Mesothelial cell of epicardium (in vitro differentiated cells): ENCODE measurements at regions not wholly inside any gene's neighbourhood (a gene's known extent, or its start where the extent isn't known, plus 50 kb on each side); places are given as distances from the start of the nearest gene placed in this dataset.
"Not testable (repeated sequence)": the region's sequence is repeated elsewhere in the genome, so short reads cannot be mapped to it uniquely, and the experiment has no call there.

ENCODE experiments used
- DNase-seq, 2 experiments: peaks; one replicate each; pipeline ENCODE4 v3.0.0; 2021; ENCODE audit warnings: low spot score in 2 of 2; ENCODE audit not compliant: unreplicated experiment in 2 of 2
- H3K27ac Mint-ChIP-seq: 2 replicates; pipeline ENCODE4 v1.8.0; 2021; ENCODE audit warnings: mixed read lengths
- H3K27me3 Mint-ChIP-seq: 2 replicates; pipeline ENCODE4 v1.8.0; 2021; ENCODE audit warnings: low read depth, mixed read lengths
- H3K36me3 Mint-ChIP-seq: 2 replicates; pipeline ENCODE4 v1.8.0; 2021; ENCODE audit warnings: mixed read lengths
- H3K4me1 Mint-ChIP-seq: 2 replicates; pipeline ENCODE4 v1.8.0; 2021; ENCODE audit warnings: mixed read lengths
- H3K4me3 Mint-ChIP-seq: 2 replicates; pipeline ENCODE4 v1.8.0; 2021; ENCODE audit warnings: mild to moderate bottlenecking, moderate library complexity, mixed read lengths
- H3K9me3 Mint-ChIP-seq: 2 replicates; pipeline ENCODE4 v1.8.0; 2021; ENCODE audit warnings: mixed read lengths
- CTCF ChIP-seq: fragments of 200-600 bp; sonication (generic); IDR thresholded peaks from one replicate; pipeline ENCODE4 v1.5.0; 2021; ENCODE audit warnings: antibody characterized with exemption; ENCODE audit not compliant: unreplicated experiment

- TF ChIP-seq CTCF, result no peak
- Mint-ChIP-seq H3K36me3 (no peaks in the 10 kb centered on the region), H3K4me1 (no peaks in the 10 kb centered on the region), H3K4me3 (no peak overlapping the region), H3K27me3 (no peaks in the 10 kb centered on the region), H3K27ac (no peak overlapping the region), H3K9me3 (peaks cover 4% of the 10 kb centered on the region)
- no peak for DNase-seq
Measured at GRCh38 chr4:71110499-71110898, 117.0 kb downstream of the DCK start.

- H3K27ac Mint-ChIP-seq, H3K9me3 Mint-ChIP-seq, H3K4me3 Mint-ChIP-seq, H3K36me3 Mint-ChIP-seq, H3K27me3 Mint-ChIP-seq, H3K4me1 Mint-ChIP-seq, DNase-seq: not testable (repeated sequence)
Measured at GRCh38 chr4:71111133-71111532, 117.7 kb downstream of the DCK start.

GRCh38 chr4:71113294-71113693 is 119.8 kb downstream of the DCK start:
- H3K4me1 Mint-ChIP-seq, result no peaks in the 10 kb centered on the region
- no peak for DNase-seq
- no peak for TF ChIP-seq CTCF
- H3K27ac Mint-ChIP-seq, result no peak overlapping the region
- H3K36me3 Mint-ChIP-seq, result no peaks in the 10 kb centered on the region
- no peaks in the 10 kb centered on the region for H3K27me3 Mint-ChIP-seq
- H3K4me3 Mint-ChIP-seq, result no peak overlapping the region
- H3K9me3 Mint-ChIP-seq, result no peaks in the 10 kb centered on the region

GRCh38 chr4:71120831-71121524 is 127.5 kb downstream of the DCK start:
- DNase-seq, result no peak
- Mint-ChIP-seq H3K9me3 (no peaks in the 10 kb centered on the region), H3K4me3 (no peak overlapping the region)

GRCh38 chr4:71123951-71124350 is 130.5 kb downstream of the DCK start:
- no peak for DNase-seq
- H3K9me3 Mint-ChIP-seq, result no peaks in the 10 kb centered on the region
- H3K27ac Mint-ChIP-seq, result no peak overlapping the region
- H3K36me3 Mint-ChIP-seq, result no peaks in the 10 kb centered on the region
- H3K27me3 Mint-ChIP-seq, result no peaks in the 10 kb centered on the region
- H3K4me1 Mint-ChIP-seq, result no peaks in the 10 kb centered on the region
- no peak overlapping the region for H3K4me3 Mint-ChIP-seq
- TF ChIP-seq CTCF, result no peak

More at GRCh38 chr4:71120831-71121524, 127.5 kb downstream of the DCK start:
- H3K36me3 Mint-ChIP-seq, result no peaks in the 10 kb centered on the region
- H3K27ac Mint-ChIP-seq, result no peak overlapping the region
- no peaks in the 10 kb centered on the region for H3K4me1 Mint-ChIP-seq
- TF ChIP-seq CTCF, result no peak
- H3K27me3 Mint-ChIP-seq, result no peaks in the 10 kb centered on the region

GRCh38 chr4:71125137-71125536 is 131.7 kb downstream of the DCK start:
- H3K4me1 Mint-ChIP-seq, result no peaks in the 10 kb centered on the region
- H3K27ac Mint-ChIP-seq, result no peak overlapping the region
- H3K27me3 Mint-ChIP-seq, result no peaks in the 10 kb centered on the region
- H3K4me3 Mint-ChIP-seq, result no peak overlapping the region
- no peak for DNase-seq
- TF ChIP-seq CTCF, result no peak
- no peaks in the 10 kb centered on the region for H3K9me3 Mint-ChIP-seq
- H3K36me3 Mint-ChIP-seq, result no peaks in the 10 kb centered on the region
